ENCODE measurements at regions not wholly inside any gene's neighbourhood (a gene's known extent, or its start where the extent isn't known, plus 50 kb on each side); places are given as distances from the start of the nearest gene placed in this dataset.
A peak's percentile ranks its signal among the peaks of the same experiment; 100 is the strongest.

DNA sequence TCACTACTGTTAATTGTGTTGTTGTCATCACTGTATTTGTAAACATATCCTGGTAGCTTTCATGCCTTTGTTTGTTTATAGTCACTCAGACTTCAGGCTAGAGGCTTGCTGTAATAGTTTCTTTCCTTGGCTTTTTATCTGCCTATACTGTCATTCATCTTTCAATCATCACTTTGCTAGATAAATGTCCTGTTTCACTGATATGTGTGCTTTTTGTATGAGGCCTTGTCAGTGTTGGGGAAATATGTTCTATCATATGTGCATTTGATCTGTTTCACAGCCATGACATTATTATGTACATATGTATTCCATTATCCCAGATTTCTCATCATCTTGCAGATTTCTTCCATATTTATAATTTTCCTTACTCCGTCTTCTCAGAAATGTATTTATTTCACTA lies 558.9 kb upstream of the LRFN5 start:
- Histone ChIP-seq H3K36me3 (ENCODE audit: control insufficient read depth, insufficient read depth, low read length) (no peaks in the 10 kb centered on the region), H3K4me3 (ENCODE audit: low read depth, low read length) (no peak overlapping the region)
- FAIRE-seq, result no peak

GRCh38 chr14:41037388-41037787 lies 569.3 kb upstream of the LRFN5 start:
- DNase-seq (ENCODE audit: low read depth) (no peak), FAIRE-seq (no peak)
- Histone ChIP-seq H3K4me3 (ENCODE audit: low read depth, low read length) (no peak overlapping the region), H3K27me3 (ENCODE audit: control insufficient read depth, insufficient read depth, low read length) (no peaks in the 10 kb centered on the region), H3K36me3 (ENCODE audit: control insufficient read depth, insufficient read depth, low read length) (no peaks in the 10 kb centered on the region)
- TF ChIP-seq CTCF (IDR thresholded peaks at IDR 0.05; ENCODE audit: insufficient read depth, low read length, severe bottlenecking), result no peak

More for the DNA sequence above, 558.9 kb upstream of the LRFN5 start:
- H3K27me3 ChIP-seq (ENCODE audit: control insufficient read depth, insufficient read depth, low read length), result no peaks in the 10 kb centered on the region
- no peak for TF ChIP-seq CTCF (IDR thresholded peaks at IDR 0.05; ENCODE audit: insufficient read depth, low read length, severe bottlenecking)
- DNase-seq (ENCODE audit: low read depth), result no peak

DNA sequence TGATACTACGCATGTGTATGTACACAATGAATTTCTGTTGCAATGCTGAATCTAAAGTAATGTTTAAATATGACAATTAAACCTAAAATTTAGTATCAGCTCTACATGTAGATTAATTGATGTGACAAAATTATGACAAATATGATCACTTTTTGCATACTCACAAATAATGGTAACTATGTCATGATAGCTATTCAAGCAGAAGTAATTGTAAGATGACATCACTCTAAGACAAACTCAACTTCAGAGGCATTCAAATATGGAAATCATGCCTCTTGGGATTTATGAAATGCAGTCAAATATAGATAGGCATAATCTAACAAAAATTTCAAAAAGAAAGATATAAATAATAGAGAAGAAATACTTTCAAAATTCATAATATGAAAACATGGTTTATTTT lies 571.7 kb upstream of the LRFN5 start:
- FAIRE-seq (no peak), DNase-seq (ENCODE audit: low read depth) (no peak)
- TF ChIP-seq CTCF (IDR thresholded peaks at IDR 0.05; ENCODE audit: insufficient read depth, low read length, severe bottlenecking), result no peak
- Histone ChIP-seq H3K4me3 (ENCODE audit: low read depth, low read length) (no peak overlapping the region), H3K36me3 (ENCODE audit: control insufficient read depth, insufficient read depth, low read length) (no peaks in the 10 kb centered on the region), H3K27me3 (ENCODE audit: control insufficient read depth, insufficient read depth, low read length) (no peaks in the 10 kb centered on the region)

GRCh38 chr14:41022932-41023331 lies 583.7 kb upstream of the LRFN5 start:
- no peak for TF ChIP-seq CTCF (IDR thresholded peaks at IDR 0.05; ENCODE audit: insufficient read depth, low read length, severe bottlenecking)
- DNase-seq (ENCODE audit: low read depth), result peak; percentile 38
- FAIRE-seq, result no peak

DNA sequence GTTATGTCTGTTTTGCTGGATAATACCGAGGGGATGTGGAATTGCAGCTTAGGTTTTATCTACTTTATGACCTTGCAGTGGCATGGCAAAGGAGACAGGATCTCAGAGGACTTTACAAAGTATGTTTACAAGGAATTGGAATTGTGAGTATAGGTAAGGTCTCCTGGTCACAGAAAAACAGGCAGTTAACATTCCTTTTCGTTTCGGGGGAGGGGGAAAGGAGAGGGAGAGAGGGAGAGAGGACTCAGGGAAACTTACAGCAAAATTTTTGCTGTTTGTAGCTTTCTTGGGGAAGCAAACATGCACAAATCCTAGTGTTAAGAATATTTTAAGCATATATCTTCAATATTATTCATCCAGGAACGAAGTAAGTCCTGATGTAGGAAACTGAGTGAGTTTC lies 590.5 kb upstream of the LRFN5 start:
- no peak for TF ChIP-seq CTCF (IDR thresholded peaks at IDR 0.05; ENCODE audit: insufficient read depth, low read length, severe bottlenecking)
- H3K27me3 ChIP-seq (ENCODE audit: control insufficient read depth, insufficient read depth, low read length), result no peaks in the 10 kb centered on the region
- FAIRE-seq, result no peak
- no peak overlapping the region for H3K4me3 ChIP-seq (ENCODE audit: low read depth, low read length)
- H3K36me3 ChIP-seq (ENCODE audit: control insufficient read depth, insufficient read depth, low read length), result no peaks in the 10 kb centered on the region
- DNase-seq (ENCODE audit: low read depth), result no peak

More at GRCh38 chr14:41022932-41023331, 583.7 kb upstream of the LRFN5 start:
- Histone ChIP-seq H3K4me3 (ENCODE audit: low read depth, low read length) (no peak overlapping the region), H3K36me3 (ENCODE audit: control insufficient read depth, insufficient read depth, low read length) (no peaks in the 10 kb centered on the region), H3K27me3 (ENCODE audit: control insufficient read depth, insufficient read depth, low read length) (no peaks in the 10 kb centered on the region)

- Histone ChIP-seq H3K27me3 (ENCODE audit: control insufficient read depth, insufficient read depth, low read length) (no peaks in the 10 kb centered on the region), H3K4me3 (ENCODE audit: low read depth, low read length) (no peak overlapping the region), H3K36me3 (ENCODE audit: control insufficient read depth, insufficient read depth, low read length) (no peaks in the 10 kb centered on the region)
- no peak for DNase-seq (ENCODE audit: low read depth)
- no peak for TF ChIP-seq CTCF (IDR thresholded peaks at IDR 0.05; ENCODE audit: insufficient read depth, low read length, severe bottlenecking)
- FAIRE-seq, result no peak
Observed at GRCh38 chr14:41000350-41000749, 606.3 kb upstream of the LRFN5 start.

All from bronchial epithelial cell (primary cell).